Hematopoietic multipotent progenitor cell treated with erythropoietin and hydrocortisone succinate and interleukin-3 and kit ligand, for 17 days (in vitro differentiated cells): ENCODE measurements at regions not wholly inside any gene's neighbourhood (a gene's known extent, or its start where the extent isn't known, plus 50 kb on each side); places are given as distances from the start of the nearest gene placed in this dataset.
"Not testable (repeated sequence)": the region's sequence is repeated elsewhere in the genome, so short reads cannot be mapped to it uniquely, and the experiment has no call there.

Experiments used
- DNase-seq: peaks from one replicate; pipeline ENCODE4 v3.0.0-alpha.2; 2015; ENCODE audit warnings: low spot score

- DNase-seq: no peak
These were observed 83.3 kb upstream of the CREB5 start for GRCh38 chr7:28328822-28329660.

- no peak for DNase-seq
These were observed 82.5 kb upstream of the CREB5 start for GRCh38 chr7:28329661-28330363.

- DNase-seq: no peak
These were observed 81.8 kb upstream of the CREB5 start for GRCh38 chr7:28330384-28331070.

- no peak for DNase-seq
These were observed 80.3 kb upstream of the CREB5 start for GRCh38 chr7:28332046-28332445.

- not testable (repeated sequence) for DNase-seq
These were observed 78.8 kb upstream of the CREB5 start for GRCh38 chr7:28333548-28333947.

GRCh38 chr7:28336806-28337205 lies 75.5 kb upstream of the CREB5 start:
- no peak for DNase-seq

- DNase-seq: no peak
These were observed 74.3 kb upstream of the CREB5 start for GRCh38 chr7:28338041-28338440.

- DNase-seq: no peak
These were observed 68.9 kb upstream of the CREB5 start for GRCh38 chr7:28343462-28343861.

GRCh38 chr7:28346256-28346655 lies 66.1 kb upstream of the CREB5 start:
- DNase-seq: no peak

- DNase-seq: no peak
These were observed 65.5 kb upstream of the CREB5 start for GRCh38 chr7:28346676-28347363.

GRCh38 chr7:28347475-28348318 lies 64.6 kb upstream of the CREB5 start:
- DNase-seq: no peak

GRCh38 chr7:28348636-28349035 lies 63.7 kb upstream of the CREB5 start:
- no peak for DNase-seq

- no peak for DNase-seq
These were observed 62.7 kb upstream of the CREB5 start for GRCh38 chr7:28349637-28350036.

- DNase-seq: no peak
These were observed 61.7 kb upstream of the CREB5 start for GRCh38 chr7:28350662-28351061.

- DNase-seq: no peak
These were observed 60.9 kb upstream of the CREB5 start for GRCh38 chr7:28351450-28351849.

- DNase-seq: no peak
These were observed 57.5 kb upstream of the CREB5 start for GRCh38 chr7:28354601-28355402.

- DNase-seq: no peak
These were observed 56.5 kb upstream of the CREB5 start for GRCh38 chr7:28355635-28356319.

- DNase-seq: no peak
These were observed 55.7 kb upstream of the CREB5 start for GRCh38 chr7:28356619-28357018.

GRCh38 chr7:28358423-28358868 lies 53.9 kb upstream of the CREB5 start:
- DNase-seq: no peak

- DNase-seq: no peak
These were observed 51.6 kb upstream of the CREB5 start for GRCh38 chr7:28360739-28361138.
